CD4-positive, alpha-beta T cell (primary cell): ENCODE measurements at regions not wholly inside any gene's neighbourhood (a gene's known extent, or its start where the extent isn't known, plus 50 kb on each side); places are given as distances from the start of the nearest gene placed in this dataset.

Source experiments
- ATAC-seq: fragments of 200-7000 bp; cut with Tn5 transposase; one replicate; pipeline ENCODE4 v1.10.0; 2022; ENCODE audit warnings: mild to moderate bottlenecking; ENCODE audit not compliant: poor library complexity
- CTCF ChIA-PET: fragments of 350-600 bp; sonication (Branson Sonifier 250); formaldehyde crosslinking; loops from one replicate; lab custom pipeline; 2021; ENCODE audit warnings: antibody characterized with exemption, inconsistent platforms; lab: Charles Lee
- POLR2A ChIA-PET: fragments of 350-600 bp; sonication (Branson Sonifier 250); formaldehyde crosslinking; loops from one replicate; lab custom pipeline; 2021; ENCODE audit warnings: antibody characterized with exemption, inconsistent platforms; lab: Charles Lee
- DNase-seq, 14 experiments: peaks; one replicate each; pipeline ENCODE4 v3.0.0-alpha.2; 2013 to 2020; ENCODE audit warnings: mixed read lengths in 2 of 14
- H3K27ac ChIP-seq, 2 donors: one replicate each; pipeline versions ENCODE4 v1.5.1 to v1.7.0; 2013; ENCODE audit warnings: low read length in 2 of 2, low read depth in 1 of 2, mild to moderate bottlenecking in 1 of 2
- H3K27me3 ChIP-seq, 2 experiments: 1 replicate in 1 of 2; 2 replicates in 1 of 2; pipeline versions ENCODE4 v1.6.1 to v1.7.0; 2013; ENCODE audit warnings: low read length in 2 of 2, control low read depth in 1 of 2, mild to moderate bottlenecking in 1 of 2, moderate library complexity in 1 of 2; ENCODE audit not compliant: insufficient read depth in 2 of 2, control insufficient read depth in 1 of 2
- H3K36me3 ChIP-seq: one replicate; pipeline ENCODE4 v1.6.1; 2013; ENCODE audit warnings: low read length, control low read depth; ENCODE audit not compliant: insufficient read depth
- H3K4me1 ChIP-seq: one replicate; pipeline ENCODE4 v1.6.1; 2013; ENCODE audit warnings: low read length, control low read depth; ENCODE audit not compliant: insufficient read depth
- H3K4me3 ChIP-seq: one replicate; pipeline ENCODE4 v1.5.1; 2013; ENCODE audit warnings: mild to moderate bottlenecking, low read length, moderate library complexity
- H3K9me3 ChIP-seq, 2 experiments: 1 replicate in 1 of 2; 2 replicates in 1 of 2; pipeline versions ENCODE4 v1.6.1 to v1.7.0; 2013; ENCODE audit warnings: low read length in 2 of 2, mild to moderate bottlenecking in 2 of 2, control low read depth in 1 of 2, moderate library complexity in 1 of 2; ENCODE audit not compliant: control insufficient read depth in 1 of 2, insufficient read depth in 1 of 2
- H3K27ac Mint-ChIP-seq: one replicate; pipeline ENCODE4 v1.8.0; 2020; ENCODE audit warnings: mixed read lengths
- H3K27me3 Mint-ChIP-seq: one replicate; pipeline ENCODE4 v1.8.0; 2021; ENCODE audit warnings: mixed read lengths
- H3K36me3 Mint-ChIP-seq: one replicate; pipeline ENCODE4 v1.8.0; 2021; ENCODE audit warnings: low read depth, mixed read lengths
- H3K4me1 Mint-ChIP-seq: one replicate; pipeline ENCODE4 v1.8.0; 2021; ENCODE audit warnings: low read depth, mixed read lengths
- H3K4me3 Mint-ChIP-seq: one replicate; pipeline ENCODE4 v1.8.0; 2020; ENCODE audit warnings: mild to moderate bottlenecking, mixed read lengths
- H3K9me3 Mint-ChIP-seq: one replicate; pipeline ENCODE4 v1.8.0; 2020; ENCODE audit warnings: mixed read lengths
- CTCF ChIP-seq: fragments of 200-600 bp; IDR thresholded peaks from one replicate; pipeline ENCODE4 v1.8.0; 2022; ENCODE audit warnings: antibody characterized with exemption, mild to moderate bottlenecking
- intact Hi-C, 2 experiments: fragments of 100-400 bp; cut with DNase I in 1 of 2; cut with micrococcal nuclease in 1 of 2; formaldehyde crosslinking; loops; one replicate each; pipeline versions ENCODE4 v1.15.1 to v1.9.0; 2023 to 2025; cut with DNase I, micrococcal nuclease

- intact Hi-C loops = no loop called here
- POLR2A ChIA-PET = no interaction called here
- H3K27ac Mint-ChIP-seq = no peak overlapping the region
These were observed 529.4 kb upstream of the TSPY4 start for GRCh38 chrY:8807648-8808408.

DNA sequence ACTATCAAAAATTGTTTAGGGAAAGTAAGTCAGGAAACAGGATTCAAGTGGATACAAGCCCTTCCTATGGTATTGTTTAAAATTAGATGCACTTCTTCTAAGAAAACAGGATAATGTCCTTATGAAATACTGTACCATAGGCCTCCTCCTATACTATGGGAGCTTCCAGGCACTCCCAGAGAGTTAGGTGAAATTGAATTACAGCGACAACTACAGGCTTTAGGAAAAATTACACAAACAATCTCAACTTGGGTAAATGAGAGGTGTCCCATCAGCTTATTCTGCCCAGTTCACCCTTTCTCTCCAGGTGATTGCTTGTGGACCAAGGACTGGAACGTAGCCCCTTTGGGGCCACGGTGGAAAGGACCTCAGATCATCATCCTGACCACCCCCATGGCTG lies 528.7 kb upstream of the TSPY4 start:
- H3K4me1 Mint-ChIP-seq = no peaks in the 10 kb centered on the region
- H3K36me3 Mint-ChIP-seq = no peaks in the 10 kb centered on the region
- no peaks in the 10 kb centered on the region for H3K9me3 ChIP-seq
- H3K27ac ChIP-seq = no peak overlapping the region
- ATAC-seq (no peak), DNase-seq (no peak)
- intact Hi-C loops = no loop called here
- no peak overlapping the region for H3K4me3 ChIP-seq
- H3K27me3 Mint-ChIP-seq = no peaks in the 10 kb centered on the region
- H3K9me3 Mint-ChIP-seq = no peaks in the 10 kb centered on the region
- no peak for TF ChIP-seq CTCF
- ChIA-PET CTCF (no interaction called here), POLR2A (no interaction called here)
- H3K27me3 ChIP-seq = no peaks in the 10 kb centered on the region
- no peak overlapping the region for H3K4me3 Mint-ChIP-seq
- no peaks in the 10 kb centered on the region for H3K4me1 ChIP-seq
- H3K36me3 ChIP-seq = no peaks in the 10 kb centered on the region
- H3K27ac Mint-ChIP-seq = no peak overlapping the region

More at GRCh38 chrY:8807648-8808408, 529.4 kb upstream of the TSPY4 start:
- DNase-seq = no peak
- CTCF ChIA-PET = no interaction called here
- no peak for TF ChIP-seq CTCF
- Mint-ChIP-seq H3K4me1 (no peaks in the 10 kb centered on the region), H3K9me3 (no peaks in the 10 kb centered on the region), H3K4me3 (no peak overlapping the region), H3K36me3 (no peaks in the 10 kb centered on the region), H3K27me3 (no peaks in the 10 kb centered on the region)
- H3K36me3 ChIP-seq = no peaks in the 10 kb centered on the region
- ATAC-seq = no peak
- no peaks in the 10 kb centered on the region for H3K9me3 ChIP-seq
- no peak overlapping the region for H3K27ac ChIP-seq
- H3K4me1 ChIP-seq = no peaks in the 10 kb centered on the region
- H3K27me3 ChIP-seq = no peaks in the 10 kb centered on the region
- H3K4me3 ChIP-seq = no peak overlapping the region

DNA sequence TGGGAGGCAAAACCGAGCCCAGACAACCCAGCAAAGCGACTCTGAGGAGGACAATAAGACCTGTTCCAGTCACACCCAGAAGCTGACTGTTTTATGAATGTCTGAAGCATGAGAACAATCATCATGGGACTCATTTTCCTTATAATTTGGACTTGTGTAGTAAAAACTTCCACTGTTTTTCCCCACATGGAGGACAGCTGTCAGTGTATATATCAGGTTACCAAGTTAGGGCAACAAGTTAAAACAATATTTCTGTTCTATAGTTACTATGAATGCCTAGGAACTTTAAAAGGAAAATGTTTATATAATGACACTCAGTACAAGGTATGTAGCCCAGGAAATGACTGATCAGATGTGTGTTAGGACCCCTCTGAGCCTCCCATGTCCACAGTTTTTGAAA lies 528.2 kb upstream of the TSPY4 start:
- no peak overlapping the region for H3K4me3 ChIP-seq
- H3K4me1 ChIP-seq = no peaks in the 10 kb centered on the region
- H3K9me3 ChIP-seq = no peaks in the 10 kb centered on the region
- CTCF ChIA-PET = no interaction called here
- ATAC-seq (no peak), DNase-seq (no peak)
- no peaks in the 10 kb centered on the region for H3K36me3 Mint-ChIP-seq
- no peak for TF ChIP-seq CTCF
- no peak overlapping the region for H3K27ac Mint-ChIP-seq
- no peaks in the 10 kb centered on the region for H3K27me3 Mint-ChIP-seq
- no peaks in the 10 kb centered on the region for H3K27me3 ChIP-seq
- H3K36me3 ChIP-seq = no peaks in the 10 kb centered on the region
- H3K4me3 Mint-ChIP-seq = no peak overlapping the region
- no peak overlapping the region for H3K27ac ChIP-seq
- POLR2A ChIA-PET = no interaction called here
- no peaks in the 10 kb centered on the region for H3K9me3 Mint-ChIP-seq
- H3K4me1 Mint-ChIP-seq = no peaks in the 10 kb centered on the region
- intact Hi-C loops = no loop called here
